Loucy (cell line): ENCODE measurements at regions not wholly inside any gene's neighbourhood (a gene's known extent, or its start where the extent isn't known, plus 50 kb on each side); places are given as distances from the start of the nearest gene placed in this dataset.

Source experiments
- H2AFZ ChIP-seq: fragments of 200-600 bp; sonication (generic); 2 replicates; pipeline ENCODE4 v1.6.0; 2016; ENCODE audit warnings: antibody characterized with exemption, mild to moderate bottlenecking, low read length, moderate library complexity
- H3F3A ChIP-seq: fragments of 200-600 bp; 2 replicates; pipeline ENCODE4 v1.6.0; 2016; ENCODE audit warnings: antibody characterized with exemption, low read depth, mild to moderate bottlenecking
- H3K27me3 ChIP-seq: fragments of 200-600 bp; sonication (generic); 2 replicates; pipeline ENCODE4 v1.6.1; 2014; ENCODE audit warnings: low read length, mild to moderate bottlenecking; ENCODE audit not compliant: insufficient read depth, poor library complexity, severe bottlenecking
- H3K36me3 ChIP-seq: fragments of 200-600 bp; sonication (generic); 2 replicates; pipeline ENCODE4 v1.6.1; 2016; ENCODE audit warnings: low read length; ENCODE audit not compliant: insufficient read depth
- H3K4me1 ChIP-seq: fragments of 200-600 bp; sonication (generic); 2 replicates; pipeline ENCODE4 v1.5.1; 2014; ENCODE audit warnings: low read length, mild to moderate bottlenecking; ENCODE audit not compliant: insufficient read depth, poor library complexity, severe bottlenecking
- H3K4me2 ChIP-seq: fragments of 200-600 bp; sonication (generic); 2 replicates; pipeline ENCODE4 v1.6.0; 2014; ENCODE audit warnings: antibody characterized with exemption, low read length, low read depth, mild to moderate bottlenecking; ENCODE audit not compliant: poor library complexity, severe bottlenecking
- H3K4me3 ChIP-seq: fragments of 200-600 bp; sonication (generic); 2 replicates; pipeline ENCODE4 v1.5.1; 2014; ENCODE audit warnings: low read length, mild to moderate bottlenecking, mixed read lengths; ENCODE audit not compliant: poor library complexity, severe bottlenecking
- H3K79me2 ChIP-seq: fragments of 200-600 bp; sonication (generic); 2 replicates; pipeline ENCODE4 v1.6.1; 2014; ENCODE audit warnings: low read length; ENCODE audit not compliant: insufficient read depth
- H3K9ac ChIP-seq: fragments of 200-600 bp; sonication (generic); 2 replicates; pipeline ENCODE4 v1.6.0; 2014; ENCODE audit warnings: mild to moderate bottlenecking, low read depth, low read length, moderate library complexity; ENCODE audit not compliant: poor library complexity, severe bottlenecking
- H3K9me2 ChIP-seq: fragments of 200-600 bp; sonication (generic); replicated peaks from 2 replicates; pipeline ENCODE4 v1.6.1; 2016; ENCODE audit warnings: low read depth, low read length, mixed read lengths
- H3K9me3 ChIP-seq: fragments of 200-600 bp; sonication (generic); 2 replicates; pipeline ENCODE4 v1.6.1; 2014; ENCODE audit warnings: mild to moderate bottlenecking, antibody characterized with exemption, low read length, low read depth; ENCODE audit not compliant: insufficient read depth
- H4K20me1 ChIP-seq: fragments of 200-600 bp; sonication (generic); 2 replicates; pipeline ENCODE4 v1.6.0; 2014; ENCODE audit warnings: antibody characterized with exemption, low read length, mild to moderate bottlenecking; ENCODE audit not compliant: insufficient read depth, poor library complexity, severe bottlenecking
- EZH2phosphoT487 ChIP-seq: fragments of 200-600 bp; IDR thresholded peaks from 2 replicates; pipeline ENCODE4 v1.6.1; 2018; ENCODE audit warnings: antibody characterized with exemption, mild to moderate bottlenecking, moderate library complexity, borderline replicate concordance
- TF ChIP-seq, protein P1 (sequence below): fragments of 200-600 bp; sonication (generic); conservative IDR thresholded peaks from 2 replicates; pipeline ENCODE4 v1.5.1; 2014; ENCODE audit warnings: mild to moderate bottlenecking, antibody characterized with exemption, low read length

DNA sequence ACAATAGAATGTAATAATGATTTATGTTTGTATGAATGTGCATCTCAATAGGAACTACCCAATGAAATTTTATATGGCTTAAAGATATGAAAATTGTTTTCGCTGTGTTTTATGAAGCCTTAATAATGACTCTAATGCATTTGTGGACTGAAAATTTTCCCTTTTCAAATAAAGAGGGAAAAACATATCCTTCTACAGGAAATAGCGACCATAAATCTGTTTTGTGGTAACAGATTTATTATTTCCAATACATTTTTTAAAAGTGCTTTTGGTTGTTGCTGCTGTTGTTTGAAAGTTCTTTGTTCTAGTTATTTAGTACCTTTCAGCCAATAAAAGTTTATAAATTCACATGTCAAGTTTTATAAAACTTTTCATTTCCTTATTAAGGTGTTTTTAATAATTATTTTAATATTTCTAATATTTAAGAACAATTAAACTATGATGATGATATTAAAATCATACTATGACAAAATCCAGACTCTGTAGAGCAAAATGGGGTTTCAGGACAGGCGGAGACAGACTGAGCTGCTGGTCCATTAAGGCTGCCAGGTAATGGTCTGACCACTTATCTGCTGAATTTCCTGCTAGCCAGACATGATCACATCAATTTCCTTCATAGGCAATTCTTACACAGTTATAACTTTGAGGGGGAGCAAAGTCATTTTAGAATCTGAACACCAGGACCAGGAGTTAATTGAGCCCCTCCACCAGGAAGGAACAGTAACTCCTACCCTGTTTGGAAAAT is 65.7 kb upstream of the NEUROD1 start:
- Histone ChIP-seq H2AFZ (no peak overlapping the region), H3K4me3 (no peak overlapping the region), H3K9ac (no peak overlapping the region), H3K79me2 (no peaks in the 10 kb centered on the region), H4K20me1 (no peaks in the 10 kb centered on the region), H3K9me2 (no peaks in the 10 kb centered on the region), H3K9me3 (0 out of 2 replicates have a peak, but pooled peaks cover 5% of the 10 kb centered on the region), H3K36me3 (no peaks in the 10 kb centered on the region), H3K4me1 (peaks cover 14% of the 10 kb centered on the region), H3K4me2 (no peak overlapping the region), H3K27me3 (no peaks in the 10 kb centered on the region), H3F3A (no peaks in the 10 kb centered on the region)
- TF ChIP-seq EZH2phosphoT487, result no peak
- TF ChIP-seq, protein P1, sequence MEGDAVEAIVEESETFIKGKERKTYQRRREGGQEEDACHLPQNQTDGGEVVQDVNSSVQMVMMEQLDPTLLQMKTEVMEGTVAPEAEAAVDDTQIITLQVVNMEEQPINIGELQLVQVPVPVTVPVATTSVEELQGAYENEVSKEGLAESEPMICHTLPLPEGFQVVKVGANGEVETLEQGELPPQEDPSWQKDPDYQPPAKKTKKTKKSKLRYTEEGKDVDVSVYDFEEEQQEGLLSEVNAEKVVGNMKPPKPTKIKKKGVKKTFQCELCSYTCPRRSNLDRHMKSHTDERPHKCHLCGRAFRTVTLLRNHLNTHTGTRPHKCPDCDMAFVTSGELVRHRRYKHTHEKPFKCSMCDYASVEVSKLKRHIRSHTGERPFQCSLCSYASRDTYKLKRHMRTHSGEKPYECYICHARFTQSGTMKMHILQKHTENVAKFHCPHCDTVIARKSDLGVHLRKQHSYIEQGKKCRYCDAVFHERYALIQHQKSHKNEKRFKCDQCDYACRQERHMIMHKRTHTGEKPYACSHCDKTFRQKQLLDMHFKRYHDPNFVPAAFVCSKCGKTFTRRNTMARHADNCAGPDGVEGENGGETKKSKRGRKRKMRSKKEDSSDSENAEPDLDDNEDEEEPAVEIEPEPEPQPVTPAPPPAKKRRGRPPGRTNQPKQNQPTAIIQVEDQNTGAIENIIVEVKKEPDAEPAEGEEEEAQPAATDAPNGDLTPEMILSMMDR, result no peak

DNA sequence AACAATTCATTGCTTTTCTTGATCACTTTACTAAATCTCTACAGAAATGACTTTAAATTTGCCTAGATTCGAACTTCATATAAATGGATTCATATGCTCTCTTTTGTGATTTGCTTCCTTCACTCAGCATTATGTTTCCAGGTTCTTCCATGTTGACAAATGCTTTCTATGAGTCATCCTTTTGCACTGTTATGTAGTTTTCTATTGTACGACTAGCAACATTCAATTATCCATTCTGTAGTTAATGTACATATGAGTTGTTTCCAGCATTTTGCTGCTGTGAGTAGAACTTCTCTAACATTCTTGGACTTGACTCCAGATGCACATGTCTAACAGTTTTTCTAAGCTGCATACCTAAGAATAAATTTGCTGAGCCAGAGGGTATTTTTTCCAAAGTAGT is 66.5 kb upstream of the NEUROD1 start:
- TF ChIP-seq EZH2phosphoT487, result no peak
- TF ChIP-seq, protein P1, result no peak
- Histone ChIP-seq H3K4me3 (no peak overlapping the region), H3K79me2 (no peaks in the 10 kb centered on the region), H3K9me3 (0 out of 2 replicates have a peak, but pooled peaks cover 5% of the 10 kb centered on the region), H4K20me1 (no peaks in the 10 kb centered on the region), H3K9me2 (no peaks in the 10 kb centered on the region), H3F3A (no peaks in the 10 kb centered on the region), H3K9ac (no peak overlapping the region), H3K4me2 (no peak overlapping the region), H3K36me3 (no peaks in the 10 kb centered on the region), H3K4me1 (peaks cover 14% of the 10 kb centered on the region), H2AFZ (no peak overlapping the region), H3K27me3 (no peaks in the 10 kb centered on the region)

DNA sequence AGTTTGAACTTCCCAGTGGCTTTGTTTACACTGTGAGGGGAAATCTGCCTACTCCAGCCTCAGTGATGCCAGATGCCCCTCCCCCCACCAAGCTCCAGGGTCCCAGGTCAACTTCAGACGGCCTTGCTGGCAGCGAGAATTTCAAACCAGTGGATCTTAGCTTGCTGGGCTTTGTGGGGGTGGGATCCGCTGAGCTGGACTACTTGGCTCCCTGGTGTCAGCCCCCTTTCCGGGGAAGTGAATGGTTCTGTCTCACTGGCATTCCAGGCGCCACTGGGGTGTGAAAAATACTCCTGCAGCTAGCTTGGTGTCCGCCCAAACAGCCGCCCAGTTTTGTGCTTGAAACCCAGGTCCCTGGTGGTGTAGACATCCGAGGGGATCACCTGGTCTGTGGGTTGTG is 70.0 kb upstream of the NEUROD1 start:
- H3K27me3 ChIP-seq, result no peaks in the 10 kb centered on the region
- H3F3A ChIP-seq, result no peaks in the 10 kb centered on the region
- H3K79me2 ChIP-seq, result no peaks in the 10 kb centered on the region
- H3K4me2 ChIP-seq, result no peak overlapping the region
- no peak overlapping the region for H3K4me3 ChIP-seq
- H3K36me3 ChIP-seq, result no peaks in the 10 kb centered on the region
- H3K9me2 ChIP-seq, result no peaks in the 10 kb centered on the region
- H3K9ac ChIP-seq, result no peak overlapping the region
- H3K4me1 ChIP-seq, result peaks cover 23% of the 10 kb centered on the region
- no peak for TF ChIP-seq EZH2phosphoT487
- TF ChIP-seq, protein P1, result no peak
- H3K9me3 ChIP-seq, result 0 out of 2 replicates have a peak, but pooled peaks cover 5% of the 10 kb centered on the region
- H4K20me1 ChIP-seq, result no peaks in the 10 kb centered on the region
- H2AFZ ChIP-seq, result no peak overlapping the region
